ENCODE measurements at regions not wholly inside any gene's neighbourhood (a gene's known extent, or its start where the extent isn't known, plus 50 kb on each side); places are given as distances from the start of the nearest gene placed in this dataset.

DNA sequence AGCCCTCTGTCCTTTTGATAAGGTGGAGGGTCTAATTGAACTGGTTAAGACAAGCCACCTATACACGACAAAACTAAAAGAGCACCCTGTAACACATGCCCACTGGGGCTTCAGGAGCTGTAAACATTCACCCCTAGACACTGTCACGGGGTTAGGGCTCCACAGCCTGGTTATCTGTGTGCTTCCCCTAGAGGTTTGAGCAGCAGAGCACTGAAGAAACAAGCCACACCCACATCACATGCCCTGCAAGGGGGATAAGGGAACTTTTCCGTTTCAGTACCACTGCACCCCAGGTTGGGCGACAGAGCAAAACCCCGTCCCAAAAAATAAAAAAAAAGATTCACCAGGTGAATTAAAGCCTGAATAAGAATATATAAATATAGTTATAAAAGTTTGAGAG is 913.7 kb upstream of the ACVR2A start:
- Histone ChIP-seq H3K36me3 (no peaks in the 10 kb centered on the region), H3K27ac (no peak overlapping the region), H3K4me3 (no peak overlapping the region), H3K9me3 (no peaks in the 10 kb centered on the region), H3K27me3 (no peaks in the 10 kb centered on the region), H3K4me1 (ENCODE audit: insufficient read depth) (no peaks in the 10 kb centered on the region)
- intact Hi-C loops (cut with DNase I) = no loop called here
- TF ChIP-seq, protein P1, sequence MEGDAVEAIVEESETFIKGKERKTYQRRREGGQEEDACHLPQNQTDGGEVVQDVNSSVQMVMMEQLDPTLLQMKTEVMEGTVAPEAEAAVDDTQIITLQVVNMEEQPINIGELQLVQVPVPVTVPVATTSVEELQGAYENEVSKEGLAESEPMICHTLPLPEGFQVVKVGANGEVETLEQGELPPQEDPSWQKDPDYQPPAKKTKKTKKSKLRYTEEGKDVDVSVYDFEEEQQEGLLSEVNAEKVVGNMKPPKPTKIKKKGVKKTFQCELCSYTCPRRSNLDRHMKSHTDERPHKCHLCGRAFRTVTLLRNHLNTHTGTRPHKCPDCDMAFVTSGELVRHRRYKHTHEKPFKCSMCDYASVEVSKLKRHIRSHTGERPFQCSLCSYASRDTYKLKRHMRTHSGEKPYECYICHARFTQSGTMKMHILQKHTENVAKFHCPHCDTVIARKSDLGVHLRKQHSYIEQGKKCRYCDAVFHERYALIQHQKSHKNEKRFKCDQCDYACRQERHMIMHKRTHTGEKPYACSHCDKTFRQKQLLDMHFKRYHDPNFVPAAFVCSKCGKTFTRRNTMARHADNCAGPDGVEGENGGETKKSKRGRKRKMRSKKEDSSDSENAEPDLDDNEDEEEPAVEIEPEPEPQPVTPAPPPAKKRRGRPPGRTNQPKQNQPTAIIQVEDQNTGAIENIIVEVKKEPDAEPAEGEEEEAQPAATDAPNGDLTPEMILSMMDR (IDR thresholded peaks at IDR 0.05) = no peak
- TF ChIP-seq POLR2A (IDR thresholded peaks at IDR 0.05) = no peak
- TF ChIP-seq EP300 (IDR thresholded peaks at IDR 0.05) = no peak
- 90 to 94% (median 91%) methylated on average over 5 of the region's 5 CpGs for WGBS, 3 donors
- no peak for DNase-seq

- 34 to 36% (median 35%) methylated on average over 3 of the region's 3 CpGs for WGBS, 3 donors
- no peak for TF ChIP-seq POLR2A (IDR thresholded peaks at IDR 0.05)
- TF ChIP-seq, protein P1 (IDR thresholded peaks at IDR 0.05) = peak in 1 of 3 donors; percentile 23
- Histone ChIP-seq H3K36me3 (no peaks in the 10 kb centered on the region), H3K4me1 (ENCODE audit: insufficient read depth) (no peaks in the 10 kb centered on the region), H3K9me3 (no peaks in the 10 kb centered on the region), H3K27ac (no peak overlapping the region), H3K4me3 (no peak overlapping the region), H3K27me3 (no peaks in the 10 kb centered on the region)
- peak in 4 of 5 donors; percentile 30 to 55 (median 35) for DNase-seq
- intact Hi-C loops (cut with DNase I) = no loop called here
Observed at GRCh38 chr2:146927080-146927711, 917.6 kb upstream of the ACVR2A start.

DNA sequence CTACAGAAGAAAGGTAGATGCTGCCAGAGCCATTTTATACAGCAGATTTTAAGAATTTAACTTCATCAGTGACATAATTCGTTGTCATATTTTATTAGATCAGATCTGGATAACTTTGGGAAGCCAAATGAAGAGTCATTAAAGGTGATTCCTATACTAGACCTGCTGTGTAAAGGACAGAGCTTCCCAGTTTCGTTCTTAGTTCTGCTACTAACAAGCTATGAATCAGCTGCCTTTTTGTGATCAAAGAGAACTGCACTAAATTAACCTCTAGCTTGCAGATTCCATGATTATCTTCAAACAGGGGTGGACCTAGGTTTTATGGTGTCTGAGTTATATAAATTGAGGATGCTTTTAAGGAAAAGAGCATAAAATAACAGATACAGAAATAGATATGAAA is 926.5 kb upstream of the ACVR2A start:
- WGBS, 3 donors = 76 to 79% (median 78%) methylated on average over 2 of the region's 2 CpGs
- TF ChIP-seq, protein P1 (IDR thresholded peaks at IDR 0.05) = no peak
- TF ChIP-seq EP300 (IDR thresholded peaks at IDR 0.05) (no peak), POLR2A (IDR thresholded peaks at IDR 0.05) (no peak)
- no peak overlapping the region for H3K4me3 ChIP-seq
- H3K27ac ChIP-seq = no peak overlapping the region
- DNase-seq = no peak
- H3K36me3 ChIP-seq = no peaks in the 10 kb centered on the region
- intact Hi-C loops (cut with DNase I) = no loop called here
- no peaks in the 10 kb centered on the region for H3K27me3 ChIP-seq
- H3K9me3 ChIP-seq = no peaks in the 10 kb centered on the region
- H3K4me1 ChIP-seq (ENCODE audit: insufficient read depth) = no peaks in the 10 kb centered on the region

GRCh38 chr2:146917431-146918042 is 927.3 kb upstream of the ACVR2A start:
- H3K9me3 ChIP-seq = no peaks in the 10 kb centered on the region

GRCh38 chr2:146916914-146917313 is 927.9 kb upstream of the ACVR2A start:
- Histone ChIP-seq H3K9me3 (no peaks in the 10 kb centered on the region), H3K4me3 (no peak overlapping the region), H3K36me3 (no peaks in the 10 kb centered on the region), H3K27me3 (no peaks in the 10 kb centered on the region), H3K27ac (no peak overlapping the region), H3K4me1 (ENCODE audit: insufficient read depth) (no peaks in the 10 kb centered on the region)
- DNase-seq = no peak
- TF ChIP-seq POLR2A (IDR thresholded peaks at IDR 0.05) = no peak
- TF ChIP-seq, protein P1 (IDR thresholded peaks at IDR 0.05) = no peak
- TF ChIP-seq EP300 (IDR thresholded peaks at IDR 0.05) = no peak
- WGBS, 3 donors = 96% methylated on average over 7 of the region's 7 CpGs
- intact Hi-C loops (cut with DNase I) = no loop called here

More at GRCh38 chr2:146917431-146918042, 927.3 kb upstream of the ACVR2A start:
- intact Hi-C loops (cut with DNase I) = no loop called here
- Histone ChIP-seq H3K27ac (no peak overlapping the region), H3K36me3 (no peaks in the 10 kb centered on the region), H3K4me3 (no peak overlapping the region), H3K4me1 (ENCODE audit: insufficient read depth) (no peaks in the 10 kb centered on the region), H3K27me3 (no peaks in the 10 kb centered on the region)
- no peak for DNase-seq
- TF ChIP-seq POLR2A (IDR thresholded peaks at IDR 0.05) = no peak
- WGBS, 3 donors = 42 to 67% (median 51%) methylated on average over 1 of the region's 1 CpG
